Hindlimb muscle (tissue), 1 donor: ENCODE measurements at regions not wholly inside any gene's neighbourhood (a gene's known extent, or its start where the extent isn't known, plus 50 kb on each side); places are given as distances from the start of the nearest gene placed in this dataset.
"Not testable (repeated sequence)": the region's sequence is repeated elsewhere in the genome, so short reads cannot be mapped to it uniquely, and the experiment has no call there.

Experiments used
- DNase-seq: peaks from one replicate; pipeline ENCODE4 v3.0.0-alpha.2; 2013

DNA sequence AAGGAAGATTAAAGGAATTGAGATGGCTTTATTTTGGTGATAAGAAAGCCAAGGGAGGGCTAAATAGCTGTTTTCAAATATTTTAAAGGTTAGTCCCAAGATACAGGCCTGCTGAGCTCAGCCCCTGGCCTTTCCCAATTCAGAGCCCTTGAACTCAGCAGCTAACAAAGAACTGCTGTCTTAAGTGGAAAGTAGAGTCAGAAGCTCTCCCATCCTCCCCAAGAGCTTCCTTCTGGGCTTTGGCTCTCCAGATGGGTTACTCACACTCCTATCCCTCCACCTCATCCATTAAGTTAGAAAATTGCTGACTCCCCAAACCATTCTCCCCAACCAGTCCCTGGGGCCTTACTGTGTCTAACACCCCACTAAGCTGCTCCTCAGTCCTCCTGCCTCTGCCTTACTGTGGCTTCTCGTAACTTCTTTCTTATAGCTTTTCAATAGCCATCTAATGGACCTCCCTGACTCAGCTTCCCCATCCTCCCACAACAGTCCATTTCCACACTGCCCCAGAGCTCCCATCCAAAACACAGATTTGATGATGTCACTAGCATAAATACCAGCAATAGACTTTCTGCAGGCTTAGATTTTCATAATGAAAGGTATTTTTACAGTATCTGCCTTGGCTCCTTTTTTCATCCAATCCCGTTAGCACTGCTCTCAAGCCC is 239.1 kb downstream of the ENC1 start:
- no peak for DNase-seq

DNA sequence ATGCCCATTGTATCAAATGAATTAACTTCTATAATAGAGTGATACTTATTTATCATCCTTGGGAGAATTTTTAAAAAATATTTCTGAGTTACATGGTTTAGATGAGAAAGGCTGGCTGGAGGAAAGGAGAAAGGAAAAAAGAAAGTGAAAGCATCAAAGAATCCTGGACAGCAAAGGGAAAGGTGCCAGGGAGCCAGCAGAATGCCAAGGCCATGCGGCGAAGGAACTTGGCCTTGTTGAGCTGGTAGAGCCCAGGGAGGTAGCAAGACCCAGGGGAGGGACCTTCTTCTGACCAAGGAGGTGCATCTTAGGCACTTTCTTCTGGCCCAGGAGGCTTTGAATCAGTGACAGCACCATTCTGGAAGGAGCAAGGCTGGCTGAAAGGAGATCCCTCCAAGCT is 240.5 kb downstream of the ENC1 start:
- no peak for DNase-seq

DNA sequence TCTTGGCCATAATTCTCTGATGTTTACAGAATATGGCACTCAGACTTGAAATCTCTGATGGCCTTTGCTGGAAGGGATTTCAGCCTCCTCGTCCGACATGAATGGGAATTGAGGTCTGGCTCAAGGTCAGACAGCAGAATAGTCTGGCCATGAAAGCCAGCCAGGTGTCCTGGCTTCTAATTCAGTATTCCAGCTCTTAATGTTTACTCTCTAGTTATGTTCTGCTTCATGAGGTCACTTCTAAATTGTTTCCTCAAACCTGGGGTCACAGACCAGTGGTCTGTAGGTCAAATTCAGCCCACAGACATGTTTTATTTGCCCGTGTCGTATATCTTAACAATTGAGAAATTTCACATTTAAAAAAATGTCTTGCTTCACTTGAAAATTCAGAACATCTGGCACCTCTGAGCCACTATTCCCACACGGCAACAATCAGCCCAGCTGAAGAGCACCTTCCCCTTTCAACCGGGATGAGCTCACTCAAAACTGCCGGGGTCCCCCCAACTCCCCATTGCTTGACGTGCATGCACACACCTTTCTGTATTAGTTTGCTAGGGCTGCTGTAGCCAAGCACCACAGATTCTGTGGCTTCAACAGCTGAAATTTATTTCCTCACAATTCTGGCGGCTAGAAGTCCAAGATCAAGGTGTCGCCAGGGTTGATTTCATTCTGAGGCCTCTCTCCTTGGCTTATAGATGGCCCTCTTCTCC is 243.5 kb downstream of the ENC1 start:
- no peak for DNase-seq

DNA sequence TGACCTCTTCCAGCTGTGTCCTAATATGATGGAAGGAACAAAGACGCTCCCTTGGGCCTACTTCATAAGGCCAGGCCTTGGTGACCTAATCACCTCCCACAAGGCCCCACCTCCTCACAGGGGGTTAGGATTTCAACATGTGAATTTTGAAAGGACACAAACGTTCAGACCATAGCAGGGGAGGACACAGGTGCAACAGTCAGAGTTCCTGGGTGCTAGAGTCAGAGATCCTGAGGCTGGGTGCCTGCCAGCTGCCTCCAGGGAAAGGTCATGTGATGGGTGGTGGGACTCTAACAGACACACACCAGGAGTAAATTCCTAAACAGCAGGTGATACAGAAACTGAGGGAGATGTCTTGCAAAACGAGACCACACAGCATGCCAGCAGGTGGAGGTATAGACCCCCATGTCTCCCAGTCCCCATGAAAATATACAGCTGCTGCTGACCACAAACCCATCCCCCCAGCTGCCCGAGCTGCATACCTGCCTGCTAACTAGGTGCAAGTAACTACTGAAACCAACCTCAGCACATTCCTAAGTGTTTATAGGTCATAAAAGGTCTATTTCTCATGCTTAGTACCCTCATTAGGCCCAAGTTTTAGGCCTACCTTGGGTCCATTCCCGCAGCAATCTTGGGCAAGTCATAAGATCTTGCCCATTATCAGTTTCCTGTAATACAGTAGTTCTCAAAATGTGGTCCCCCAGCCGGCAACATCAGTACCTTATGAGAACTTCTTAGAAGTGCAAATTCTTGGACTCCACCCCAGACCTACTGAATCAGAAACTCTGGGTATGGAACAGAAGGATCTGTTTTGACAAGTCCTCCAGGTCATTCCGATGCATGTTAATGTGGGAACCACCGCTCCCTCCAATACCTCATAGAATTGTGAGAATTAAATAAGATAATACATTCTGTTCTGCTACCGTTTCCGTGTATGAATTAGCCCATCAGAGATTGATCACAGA is 245.3 kb downstream of the ENC1 start:
- no peak for DNase-seq

DNA sequence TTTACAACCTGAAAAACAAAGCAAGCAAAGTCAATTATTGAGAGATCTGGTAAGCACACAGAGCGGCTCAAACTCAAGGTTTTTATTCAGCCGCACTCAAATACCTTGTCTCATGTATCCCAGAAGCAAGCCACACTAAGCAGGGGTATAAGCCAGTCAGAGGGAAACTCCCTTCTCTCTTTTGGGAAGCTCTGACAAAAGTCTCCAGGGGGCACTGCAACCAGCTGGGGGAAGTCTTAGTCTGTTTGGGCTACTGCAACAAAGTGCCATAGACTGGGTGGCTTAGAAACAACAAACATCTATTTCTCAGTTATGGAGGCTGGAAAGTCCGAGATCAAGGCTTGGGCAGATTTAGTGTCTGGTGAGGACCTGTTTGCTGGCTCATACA is 246.0 kb downstream of the ENC1 start:
- DNase-seq, result no peak

DNA sequence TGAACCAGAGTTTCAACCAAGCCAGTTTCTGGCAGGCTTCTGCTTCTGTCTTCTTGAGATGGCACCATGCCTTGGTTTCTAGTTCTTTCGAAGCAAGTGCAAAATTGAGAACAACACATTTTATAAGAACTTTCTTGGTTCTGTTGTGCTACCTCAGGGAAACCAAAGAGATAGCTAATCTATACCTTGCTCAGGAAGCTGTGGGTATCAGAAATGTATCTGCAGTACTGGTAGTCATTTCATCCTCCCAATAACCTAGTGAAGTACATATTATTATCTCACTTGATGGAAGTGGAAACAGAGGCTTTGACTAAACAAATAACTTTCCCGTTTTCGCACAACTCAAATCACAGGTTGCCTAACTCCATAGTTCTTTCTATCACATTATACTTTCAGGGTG is 246.6 kb downstream of the ENC1 start:
- no peak for DNase-seq

DNA sequence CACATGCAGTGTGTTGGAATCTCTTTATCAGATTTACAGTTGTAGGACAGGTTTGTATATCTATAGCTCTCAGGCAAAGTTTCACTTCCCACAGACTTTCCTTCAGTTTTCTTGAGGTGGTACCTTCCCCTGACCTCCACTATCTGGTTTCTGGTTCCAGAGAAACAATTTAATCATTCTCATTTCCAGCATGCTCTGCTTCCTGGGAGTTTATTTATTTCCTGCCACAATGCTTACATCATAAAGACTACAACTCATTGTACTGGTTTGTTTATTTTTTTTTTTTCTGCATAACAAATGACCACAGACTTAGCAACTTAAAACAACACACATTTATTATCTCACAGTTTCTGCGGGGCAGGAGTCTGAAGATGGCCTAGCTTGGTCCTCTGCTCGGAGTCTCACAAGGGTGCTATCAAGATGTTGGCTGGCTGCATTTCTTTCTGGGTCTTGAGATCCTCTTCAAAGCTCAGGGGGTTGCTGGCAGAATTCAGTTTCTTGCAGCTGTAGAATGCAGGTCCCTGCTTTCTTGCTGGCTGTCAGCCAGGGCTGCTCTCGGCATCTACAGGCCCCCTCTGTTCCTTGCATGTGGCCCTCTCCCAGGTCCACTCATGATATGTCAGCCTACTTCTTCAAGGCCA is 247.7 kb downstream of the ENC1 start:
- no peak for DNase-seq

DNA sequence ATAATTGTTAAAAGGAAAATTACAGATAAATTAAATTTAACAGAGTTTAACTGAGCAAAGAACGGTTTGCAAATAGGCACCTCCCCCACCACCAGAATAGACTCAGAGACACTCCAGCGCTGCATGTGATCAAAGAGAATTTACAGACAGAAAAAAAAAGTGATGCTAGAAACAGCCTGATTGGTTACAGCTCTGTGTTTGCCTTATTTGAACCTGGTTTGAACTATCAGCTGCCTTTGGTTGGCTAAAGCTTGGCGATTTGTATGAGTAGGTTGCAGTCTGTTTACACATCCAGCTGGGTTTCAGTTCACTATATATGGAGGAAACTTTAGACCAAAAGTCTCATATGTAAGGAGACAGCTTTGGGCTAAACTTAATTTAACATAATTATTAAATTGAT is 249.1 kb downstream of the ENC1 start:
- DNase-seq, result no peak

DNA sequence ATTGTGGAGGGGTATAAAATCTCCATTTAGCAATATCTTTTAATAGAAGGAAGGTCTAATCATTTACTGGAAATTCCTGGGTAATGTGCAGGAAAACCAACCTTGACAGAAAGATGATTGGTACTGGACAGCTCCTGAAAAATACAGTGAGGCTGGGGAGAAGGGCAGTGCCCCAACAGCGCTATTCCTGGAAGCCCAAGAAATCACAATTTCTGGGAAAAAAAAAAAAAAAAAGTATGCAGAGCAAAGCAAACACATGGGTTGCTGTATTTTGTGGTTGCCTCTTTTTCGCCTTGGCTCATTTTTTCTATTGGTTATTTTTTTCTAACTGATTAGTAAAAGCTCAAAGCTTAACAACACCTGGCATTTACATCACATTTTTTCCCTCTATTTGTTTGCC is 249.7 kb downstream of the ENC1 start:
- no peak for DNase-seq

DNA sequence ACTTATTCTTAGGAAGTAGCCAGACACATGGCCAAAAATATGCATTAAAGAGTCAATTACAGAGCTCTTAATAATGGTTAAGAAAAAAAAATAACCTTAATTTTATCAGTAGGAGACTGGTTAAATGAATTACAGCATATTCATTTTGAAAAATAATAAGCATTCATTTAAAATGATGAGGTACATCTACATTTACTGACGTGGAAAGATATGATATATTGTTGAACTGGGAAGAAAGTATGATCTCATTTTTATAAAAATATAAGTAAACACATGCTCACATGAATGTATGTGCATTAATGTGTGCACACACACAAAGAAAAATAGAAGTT is 250.3 kb downstream of the ENC1 start:
- no peak for DNase-seq

DNA sequence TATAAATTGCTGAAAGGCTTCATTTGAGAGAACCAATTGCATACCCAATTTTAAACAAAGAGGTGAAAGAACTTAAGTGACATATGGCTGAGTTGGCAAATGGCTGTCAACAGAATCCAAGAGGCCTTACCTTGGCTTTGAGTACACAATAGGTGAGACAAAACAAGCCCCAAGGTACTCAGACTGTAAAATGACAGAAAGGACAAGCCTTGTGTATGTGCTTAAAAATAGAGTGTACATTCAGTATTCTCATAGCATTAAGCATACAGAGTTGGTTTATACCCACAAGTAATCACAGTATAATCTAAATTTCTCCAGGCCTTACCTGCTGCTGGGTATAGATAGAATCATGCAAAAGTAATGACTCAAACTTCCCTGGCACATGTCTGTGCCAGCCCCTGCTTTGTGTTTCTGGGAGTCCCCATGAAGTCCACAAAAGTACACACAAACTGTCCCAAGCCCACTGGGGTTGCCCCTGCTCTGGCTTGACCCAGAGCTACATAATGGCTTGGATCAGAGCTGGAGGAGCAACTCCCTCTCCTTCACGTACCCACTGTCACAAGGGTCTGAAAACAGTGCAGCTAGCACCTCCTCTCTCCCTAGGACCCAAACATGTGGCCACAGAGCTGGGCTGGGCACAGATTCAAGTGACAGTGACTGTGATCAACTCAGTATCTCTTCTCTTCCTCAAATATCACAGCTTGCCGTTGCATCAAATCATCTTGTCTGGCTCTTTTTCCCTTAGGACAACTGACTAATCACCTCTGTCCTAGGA is 250.8 kb downstream of the ENC1 start:
- DNase-seq, result no peak

DNA sequence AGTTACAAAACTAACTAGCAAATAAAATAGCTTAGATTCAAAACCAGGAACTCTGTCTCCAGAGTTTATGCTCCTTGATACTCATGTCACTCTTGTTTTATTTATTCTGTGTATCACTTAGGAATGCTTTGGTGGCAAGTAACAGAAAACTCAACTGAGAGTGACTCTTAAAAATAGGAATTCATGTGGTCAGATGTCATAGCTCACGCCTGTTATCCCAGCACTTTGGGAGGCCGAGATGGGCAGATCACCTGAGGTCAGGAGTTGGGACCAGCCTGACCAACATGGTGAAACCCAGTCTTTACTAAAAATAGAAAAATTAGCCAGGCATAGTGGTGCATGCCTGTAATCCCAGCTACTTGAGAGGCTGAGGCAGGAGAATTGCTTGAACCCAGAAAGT is 252.1 kb downstream of the ENC1 start:
- DNase-seq, result not testable (repeated sequence)

DNA sequence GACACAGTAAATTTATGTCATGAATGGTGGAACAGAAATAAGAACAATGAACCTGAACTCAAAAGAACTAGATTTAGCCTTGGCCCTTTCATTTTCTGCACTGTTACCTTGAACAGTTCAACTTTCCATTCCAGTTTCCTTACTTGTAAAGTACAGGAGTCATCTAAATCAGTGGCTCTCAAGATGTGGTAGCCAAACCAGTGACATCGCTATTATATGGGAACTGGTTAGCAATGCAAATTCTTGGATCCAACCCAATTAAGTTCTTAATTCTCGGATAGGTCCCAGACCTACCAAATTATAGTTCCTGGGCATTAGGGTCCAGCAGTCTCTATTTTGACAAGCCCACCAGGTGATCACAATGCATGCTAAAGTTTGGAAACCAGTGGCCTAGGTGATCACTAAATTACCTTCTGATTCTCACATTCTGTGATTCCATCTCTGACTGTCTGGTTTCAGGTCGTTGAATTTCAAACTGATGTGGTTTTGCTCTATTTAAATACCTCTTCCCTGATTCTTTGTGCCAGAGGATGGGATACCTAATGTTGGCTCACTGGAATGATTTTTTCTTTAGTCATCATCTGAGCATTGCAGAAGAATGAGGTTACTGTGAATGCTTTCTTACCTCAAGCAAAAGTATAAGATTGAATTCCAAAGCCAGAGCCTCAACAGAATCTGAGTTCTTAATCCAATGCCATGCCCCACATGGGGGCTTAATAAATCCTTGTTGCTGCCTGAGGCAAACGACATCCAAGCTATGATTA is 253.8 kb downstream of the ENC1 start:
- no peak for DNase-seq

DNA sequence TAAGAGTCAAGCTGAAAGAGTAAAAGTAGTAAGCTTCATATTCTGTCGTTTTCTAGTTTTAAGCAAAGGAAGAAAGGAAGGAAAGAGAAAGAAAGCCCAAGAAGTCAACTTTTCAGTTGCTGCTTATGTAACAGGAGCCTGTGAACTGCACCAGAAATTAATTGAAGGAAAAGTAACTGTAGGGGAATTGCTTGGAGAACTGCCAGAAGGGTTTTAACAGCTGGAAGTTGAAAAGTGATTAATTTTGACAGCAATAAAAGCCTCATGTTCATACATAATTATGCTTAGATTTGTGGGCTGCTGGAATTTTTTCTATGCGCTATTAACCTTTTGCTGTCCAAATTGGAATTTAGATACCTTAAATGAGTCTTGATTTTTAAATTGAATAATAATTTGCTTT is 255.7 kb downstream of the ENC1 start:
- DNase-seq, result no peak

DNA sequence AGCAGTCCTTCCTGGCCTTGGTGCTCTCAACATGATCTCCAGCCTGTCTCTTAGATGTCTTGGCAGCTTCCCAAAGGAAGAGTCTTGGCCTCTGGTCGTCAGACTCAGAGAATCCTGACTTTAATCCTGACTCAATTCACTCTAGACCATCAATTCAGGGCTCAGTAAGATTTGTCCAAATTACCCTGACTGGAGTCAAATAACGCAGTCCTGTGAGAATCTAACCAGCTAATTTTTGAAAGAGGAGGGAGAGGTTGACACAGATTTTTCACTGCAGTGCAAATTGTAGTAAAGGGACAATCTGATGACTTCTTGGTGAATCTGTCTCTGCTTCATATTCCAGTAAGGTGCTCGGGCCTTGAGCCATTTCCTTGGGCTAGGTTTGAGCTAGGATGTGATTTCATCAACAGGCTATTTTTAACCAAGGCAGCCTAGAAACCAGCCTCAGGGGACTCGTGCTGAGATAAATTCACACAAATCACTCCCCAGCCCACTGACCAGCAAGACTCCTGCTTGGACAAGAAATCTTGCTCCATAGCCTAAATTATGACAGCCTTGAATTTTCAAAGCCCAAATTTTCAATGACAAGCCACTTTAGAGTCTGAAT is 257.4 kb downstream of the ENC1 start:
- peak; percentile 81 for DNase-seq

DNA sequence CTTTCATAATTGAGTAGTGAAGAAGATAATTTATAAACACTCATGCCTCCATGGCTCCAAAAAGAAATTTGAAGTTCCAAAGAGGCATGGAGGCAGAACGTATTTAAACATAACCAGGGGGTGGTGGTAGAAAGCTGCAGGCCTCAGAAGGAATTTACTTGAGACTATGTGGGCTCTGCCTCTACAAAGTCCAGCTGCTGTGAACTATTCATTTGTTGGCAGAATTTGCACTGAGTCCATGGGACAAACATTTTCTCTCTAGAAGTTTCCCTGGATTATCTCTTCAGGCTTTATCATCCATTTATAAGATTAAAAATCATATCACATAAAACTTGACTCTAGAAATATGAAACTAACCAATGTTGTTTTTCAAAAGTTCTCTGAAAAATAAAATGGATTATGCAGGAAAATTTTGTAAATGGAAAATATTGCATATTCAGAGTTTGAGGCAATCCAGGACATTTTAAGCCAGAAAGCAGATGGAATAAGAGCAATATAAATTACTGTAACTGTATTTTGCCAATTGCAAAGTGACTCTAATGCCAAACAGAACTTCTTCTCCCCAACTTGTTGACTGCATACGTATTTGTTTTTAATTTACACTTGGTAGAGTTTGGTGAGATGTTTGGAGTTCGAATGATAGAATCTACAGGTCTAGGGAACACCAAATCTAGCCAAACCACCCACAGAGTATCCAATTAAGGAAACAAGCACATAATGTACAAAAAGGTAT is 258.2 kb downstream of the ENC1 start:
- peak; percentile 55 for DNase-seq

DNA sequence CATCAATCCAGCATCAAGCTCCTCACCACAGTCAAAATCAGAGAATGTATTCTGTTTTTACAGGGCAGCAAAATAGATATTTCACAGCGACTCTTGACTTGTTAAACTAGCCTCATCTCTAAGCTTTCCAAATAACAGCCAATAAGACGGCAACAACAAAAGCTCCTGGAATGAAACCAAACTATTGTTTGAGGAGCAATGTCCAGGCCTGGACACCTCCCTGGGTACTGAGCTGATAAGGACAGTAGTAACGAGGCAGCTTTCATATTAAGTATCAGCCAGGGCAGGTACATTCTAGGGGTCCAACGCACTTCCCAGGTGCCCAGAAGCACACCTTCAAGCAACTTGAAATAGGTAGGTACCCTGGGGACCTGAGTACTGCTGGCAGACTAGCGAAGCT is 260.3 kb downstream of the ENC1 start:
- DNase-seq, result no peak

DNA sequence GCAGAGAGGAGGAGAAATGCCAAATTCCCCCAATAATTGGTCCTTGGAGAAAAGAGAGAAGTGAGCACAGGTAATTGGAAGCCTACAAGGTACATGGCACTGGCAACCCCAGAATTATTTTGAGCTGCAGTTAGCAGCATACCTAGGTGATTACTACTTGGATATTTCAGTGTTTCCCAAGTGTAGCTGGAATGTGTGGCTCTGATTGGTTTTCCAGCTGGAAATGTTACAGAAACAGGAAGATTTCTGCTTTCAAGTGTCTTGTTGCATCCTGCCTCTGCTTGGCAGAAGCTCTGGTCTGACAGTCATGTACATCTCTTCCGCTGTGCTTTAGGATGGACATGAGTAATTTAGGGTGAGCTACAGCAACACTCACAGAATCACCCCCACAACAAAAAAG is 262.1 kb downstream of the ENC1 start:
- peak; percentile 68 for DNase-seq

DNA sequence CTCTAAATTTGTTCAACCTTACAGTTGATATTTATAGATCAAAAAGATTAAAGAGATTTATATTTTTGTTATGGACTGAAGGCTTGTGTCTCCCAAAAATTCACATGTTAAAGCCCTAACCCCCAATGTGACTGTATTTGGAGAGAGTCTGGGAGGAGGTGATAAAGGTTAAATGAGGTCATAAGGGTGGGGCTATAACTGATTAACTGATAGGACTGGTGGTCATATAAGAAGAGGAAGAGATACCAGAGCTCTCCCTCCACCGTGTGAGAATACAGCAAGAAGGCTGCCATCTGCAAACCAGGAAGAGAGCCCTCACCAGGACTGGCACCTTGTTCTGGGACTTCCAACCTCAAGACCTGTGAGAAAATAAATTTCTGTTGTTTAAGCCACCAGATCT is 264.3 kb downstream of the ENC1 start:
- no peak for DNase-seq

DNA sequence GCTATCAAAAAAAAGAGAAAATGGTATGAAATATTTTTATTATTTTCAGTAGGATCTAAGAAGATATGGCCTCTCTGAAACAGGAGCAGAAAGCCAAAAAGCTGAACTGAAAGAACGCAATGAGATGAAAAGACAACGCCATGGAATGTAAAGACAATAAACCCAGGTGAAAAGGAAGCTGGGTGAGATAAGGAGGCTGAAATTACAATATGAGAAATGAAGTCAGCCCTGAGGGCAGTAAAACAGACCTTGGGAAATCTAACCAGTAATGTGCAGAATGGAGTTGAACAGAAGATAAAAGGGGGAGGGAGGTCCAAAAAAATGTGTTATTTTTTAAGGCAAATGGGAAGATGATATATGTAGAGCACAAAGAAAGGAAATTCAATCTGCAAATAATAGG is 265.3 kb downstream of the ENC1 start:
- DNase-seq, result no peak
